ENCODE measurements at regions not wholly inside any gene's neighbourhood (a gene's known extent, or its start where the extent isn't known, plus 50 kb on each side); places are given as distances from the start of the nearest gene placed in this dataset.

DNA sequence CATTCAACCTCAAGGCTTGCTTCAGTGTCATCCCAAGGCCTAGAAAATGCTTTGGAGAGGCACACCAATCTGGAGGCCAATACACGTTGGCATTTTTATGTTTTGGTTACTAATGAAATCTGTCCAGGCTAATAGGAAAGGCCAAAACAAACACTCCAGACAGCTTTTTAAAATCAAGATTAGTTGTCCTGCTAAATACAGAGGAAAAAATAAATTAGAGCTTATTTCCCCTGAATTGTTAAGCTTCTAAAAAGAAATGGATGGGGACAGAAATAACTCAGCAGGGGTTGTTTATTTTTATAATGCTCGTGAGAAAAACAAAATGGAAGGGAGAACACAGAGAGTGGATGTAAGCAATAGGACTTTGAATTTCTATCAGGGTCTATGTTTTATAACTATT lies 438.5 kb upstream of the LRRC4C start:
- ATAC-seq (ENCODE audit: low read depth): no peak
- no peak for TF ChIP-seq CTCF (IDR thresholded peaks at IDR 0.05; ENCODE audit: poor library complexity, severe bottlenecking)
- no peaks in the 10 kb centered on the region for H3K36me3 ChIP-seq (ENCODE audit: low read depth)
- no peak overlapping the region for H3K4me3 ChIP-seq (ENCODE audit: severe bottlenecking)
- no peak overlapping the region for H3K27ac ChIP-seq (ENCODE audit: poor library complexity, severe bottlenecking)
- DNase-seq (ENCODE audit: low spot score): no peak
- H3K4me1 ChIP-seq (ENCODE audit: insufficient read depth, poor library complexity, severe bottlenecking): no peaks in the 10 kb centered on the region
- H3K9me3 ChIP-seq (ENCODE audit: severe bottlenecking): no peaks in the 10 kb centered on the region
- no peaks in the 10 kb centered on the region for H3K27me3 ChIP-seq (ENCODE audit: insufficient read depth, poor library complexity, severe bottlenecking)

GRCh38 chr11:41917900-41918299 lies 458.4 kb upstream of the LRRC4C start:
- Histone ChIP-seq H3K9me3 (ENCODE audit: severe bottlenecking) (no peaks in the 10 kb centered on the region), H3K4me1 (ENCODE audit: insufficient read depth, poor library complexity, severe bottlenecking) (no peaks in the 10 kb centered on the region), H3K4me3 (ENCODE audit: severe bottlenecking) (no peak overlapping the region), H3K27ac (ENCODE audit: poor library complexity, severe bottlenecking) (no peak overlapping the region), H3K36me3 (ENCODE audit: low read depth) (no peaks in the 10 kb centered on the region), H3K27me3 (ENCODE audit: insufficient read depth, poor library complexity, severe bottlenecking) (no peaks in the 10 kb centered on the region)
- DNase-seq (ENCODE audit: low spot score): no peak
- TF ChIP-seq CTCF (IDR thresholded peaks at IDR 0.05; ENCODE audit: poor library complexity, severe bottlenecking): no peak
- ATAC-seq (ENCODE audit: low read depth): no peak

- Histone ChIP-seq H3K27ac (ENCODE audit: poor library complexity, severe bottlenecking) (no peak overlapping the region), H3K4me3 (ENCODE audit: severe bottlenecking) (no peak overlapping the region), H3K36me3 (ENCODE audit: low read depth) (no peaks in the 10 kb centered on the region), H3K27me3 (ENCODE audit: insufficient read depth, poor library complexity, severe bottlenecking) (no peaks in the 10 kb centered on the region), H3K9me3 (ENCODE audit: severe bottlenecking) (no peaks in the 10 kb centered on the region), H3K4me1 (ENCODE audit: insufficient read depth, poor library complexity, severe bottlenecking) (no peaks in the 10 kb centered on the region)
- no peak for TF ChIP-seq CTCF (IDR thresholded peaks at IDR 0.05; ENCODE audit: poor library complexity, severe bottlenecking)
- DNase-seq (ENCODE audit: low spot score) (no peak), ATAC-seq (ENCODE audit: low read depth) (no peak)
These were observed 460.9 kb upstream of the LRRC4C start for GRCh38 chr11:41920374-41920773.

DNA sequence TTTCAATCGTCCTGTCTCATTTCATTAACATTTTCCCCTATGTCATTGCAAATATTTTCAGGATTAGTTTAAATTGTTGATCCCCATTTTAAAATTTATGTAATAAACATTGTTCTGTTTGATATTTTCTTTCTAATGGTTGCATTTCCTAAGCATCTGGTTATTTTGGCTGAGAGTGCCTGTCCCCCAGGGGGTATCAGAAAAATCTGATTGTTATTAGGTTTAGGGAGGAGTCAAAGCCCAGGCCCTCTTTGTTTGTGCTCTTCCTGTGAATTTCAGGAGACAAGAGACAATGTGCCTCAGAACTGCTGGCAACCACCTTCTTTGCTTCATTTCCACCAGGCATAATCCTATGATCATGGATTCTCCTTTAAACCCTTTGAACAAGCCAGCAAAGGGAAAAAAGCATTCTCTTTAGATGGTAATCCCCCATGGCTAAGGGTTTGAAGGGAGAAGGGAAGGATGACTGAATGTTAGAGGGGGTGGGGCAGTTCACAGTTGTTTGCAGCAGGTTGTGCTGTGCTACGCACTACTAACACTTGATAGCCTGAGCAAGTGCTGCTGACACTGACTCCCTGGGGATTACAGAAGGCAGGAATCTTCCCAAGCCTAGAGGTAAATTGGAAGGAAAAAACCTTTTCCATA lies 462.4 kb upstream of the LRRC4C start:
- TF ChIP-seq CTCF (IDR thresholded peaks at IDR 0.05; ENCODE audit: poor library complexity, severe bottlenecking): no peak
- Histone ChIP-seq H3K9me3 (ENCODE audit: severe bottlenecking) (no peaks in the 10 kb centered on the region), H3K4me3 (ENCODE audit: severe bottlenecking) (no peak overlapping the region), H3K36me3 (ENCODE audit: low read depth) (no peaks in the 10 kb centered on the region), H3K27ac (ENCODE audit: poor library complexity, severe bottlenecking) (no peak overlapping the region), H3K4me1 (ENCODE audit: insufficient read depth, poor library complexity, severe bottlenecking) (no peaks in the 10 kb centered on the region), H3K27me3 (ENCODE audit: insufficient read depth, poor library complexity, severe bottlenecking) (no peaks in the 10 kb centered on the region)
- DNase-seq (ENCODE audit: low spot score): no peak
- no peak for ATAC-seq (ENCODE audit: low read depth)

- no peak for TF ChIP-seq CTCF (IDR thresholded peaks at IDR 0.05; ENCODE audit: poor library complexity, severe bottlenecking)
- H3K4me3 ChIP-seq (ENCODE audit: severe bottlenecking): no peak overlapping the region
These were observed 466.9 kb upstream of the LRRC4C start for GRCh38 chr11:41926339-41926738.

More at GRCh38 chr11:41926339-41926738, 466.9 kb upstream of the LRRC4C start:
- ATAC-seq (ENCODE audit: low read depth): no peak
- Histone ChIP-seq H3K9me3 (ENCODE audit: severe bottlenecking) (no peaks in the 10 kb centered on the region), H3K36me3 (ENCODE audit: low read depth) (no peaks in the 10 kb centered on the region), H3K27ac (ENCODE audit: poor library complexity, severe bottlenecking) (no peak overlapping the region), H3K4me1 (ENCODE audit: insufficient read depth, poor library complexity, severe bottlenecking) (no peaks in the 10 kb centered on the region), H3K27me3 (ENCODE audit: insufficient read depth, poor library complexity, severe bottlenecking) (no peaks in the 10 kb centered on the region)
- DNase-seq (ENCODE audit: low spot score): no peak
